ENCODE measurements at regions not wholly inside any gene's neighbourhood (a gene's known extent, or its start where the extent isn't known, plus 50 kb on each side); places are given as distances from the start of the nearest gene placed in this dataset. TPM values are rescaled to one million over a fixed set of nuclear protein-coding genes. Genes with fewer than 3 reads are reported as not detected.

Small RNA genes lying in the stretch of these regions (small RNA-seq; reads per million reads assigned to genes)
- not detected for gene AC024288.1 (ENCODE audit: low replicate concordance)
- gene RNA5SP456 (ENCODE audit: low replicate concordance), result not detected
